Suprapubic skin (tissue), 4 donors: ENCODE measurements at regions not wholly inside any gene's neighbourhood (a gene's known extent, or its start where the extent isn't known, plus 50 kb on each side); places are given as distances from the start of the nearest gene placed in this dataset.
"Not testable (repeated sequence)": the region's sequence is repeated elsewhere in the genome, so short reads cannot be mapped to it uniquely, and the experiment has no call there.

Experiments used
- DNase-seq, 2 donors: peaks; one replicate each; pipeline ENCODE4 v3.0.0-alpha.2; 2019; ENCODE audit warnings: low spot score in 2 of 2
- H3K27ac ChIP-seq: fragments of 200-600 bp; sonication (generic); one replicate; pipeline ENCODE4 v1.5.1; 2019
- H3K27me3 ChIP-seq: fragments of 200-600 bp; sonication (generic); one replicate; pipeline ENCODE4 v1.5.1; 2019
- H3K36me3 ChIP-seq: fragments of 200-600 bp; sonication (generic); one replicate; pipeline ENCODE4 v1.5.1; 2019
- H3K4me1 ChIP-seq: fragments of 200-600 bp; sonication (generic); one replicate; pipeline ENCODE4 v1.5.1; 2019
- H3K4me3 ChIP-seq: fragments of 200-600 bp; sonication (generic); one replicate; pipeline ENCODE4 v1.5.1; 2019; ENCODE audit warnings: mild to moderate bottlenecking
- H3K9me3 ChIP-seq: fragments of 200-600 bp; sonication (generic); one replicate; pipeline ENCODE4 v1.5.1; 2019
- CTCF ChIP-seq, 2 donors: fragments of 200-600 bp in 1 of 2; fragments of 450-650 bp in 1 of 2; sonication (generic) in 1 of 2; IDR thresholded peaks; one replicate each; pipeline ENCODE4 v1.5.1; 2016 to 2019; ENCODE audit warnings: antibody characterized with exemption in 2 of 2, mild to moderate bottlenecking in 1 of 2, moderate library complexity in 1 of 2
- EP300 ChIP-seq: sonication (generic); formaldehyde crosslinking; IDR thresholded peaks from one replicate; pipeline ENCODE4 v1.6.1; 2017; ENCODE audit warnings: antibody characterized with exemption
- POLR2A ChIP-seq, 2 donors: fragments of 450-650 bp; IDR thresholded peaks; one replicate each; pipeline ENCODE4 v1.6.1; 2017; ENCODE audit warnings: antibody characterized with exemption in 2 of 2, mild to moderate bottlenecking in 2 of 2, moderate library complexity in 2 of 2
- POLR2AphosphoS5 ChIP-seq, 3 donors: sonication (generic); formaldehyde crosslinking; IDR thresholded peaks; one replicate each; pipeline ENCODE4 v1.6.1; 2017; ENCODE audit warnings: antibody characterized with exemption in 3 of 3
- WGBS: methylation state at CpG from one replicate; pipeline ENCODE4 v1.1.5; 2018; 5-methylcytosine and 5-hydroxymethylcytosine counted together

- 85% methylated on average over 3 of the region's 3 CpGs for WGBS
- no peak overlapping the region for H3K27ac ChIP-seq
- no peak for TF ChIP-seq CTCF (IDR thresholded peaks at IDR 0.05)
- TF ChIP-seq EP300, result no peak
- no peak for TF ChIP-seq POLR2A (IDR thresholded peaks at IDR 0.05)
- no peak for TF ChIP-seq POLR2AphosphoS5 (IDR thresholded peaks at IDR 0.05)
Measured at GRCh38 chr4:28490669-28491068, 1630.0 kb downstream of the STIM2 start.

GRCh38 chr4:28505064-28505463, 1644.4 kb downstream of the STIM2 start:
- no peak overlapping the region for H3K27ac ChIP-seq
- no peaks in the 10 kb centered on the region for H3K36me3 ChIP-seq
- no peaks in the 10 kb centered on the region for H3K9me3 ChIP-seq
- no peak overlapping the region for H3K4me3 ChIP-seq
- H3K27me3 ChIP-seq, result no peaks in the 10 kb centered on the region
- no peaks in the 10 kb centered on the region for H3K4me1 ChIP-seq
- WGBS, result 81% methylated on average over 4 of the region's 4 CpGs
- no peak for DNase-seq
- TF ChIP-seq EP300, result no peak
- no peak for TF ChIP-seq POLR2A (IDR thresholded peaks at IDR 0.05)
- no peak for TF ChIP-seq POLR2AphosphoS5 (IDR thresholded peaks at IDR 0.05)
- no peak for TF ChIP-seq CTCF (IDR thresholded peaks at IDR 0.05)

More at GRCh38 chr4:28490669-28491068, 1630.0 kb downstream of the STIM2 start:
- Histone ChIP-seq H3K4me1 (no peaks in the 10 kb centered on the region), H3K9me3 (no peaks in the 10 kb centered on the region), H3K27me3 (no peaks in the 10 kb centered on the region), H3K4me3 (no peak overlapping the region), H3K36me3 (no peaks in the 10 kb centered on the region)
- no peak for DNase-seq

GRCh38 chr4:28508636-28509035, 1648.0 kb downstream of the STIM2 start:
- Histone ChIP-seq H3K27me3 (no peaks in the 10 kb centered on the region), H3K36me3 (no peaks in the 10 kb centered on the region), H3K4me1 (no peaks in the 10 kb centered on the region), H3K9me3 (no peaks in the 10 kb centered on the region), H3K4me3 (no peak overlapping the region), H3K27ac (no peak overlapping the region)
- 88% methylated on average over 9 of the region's 9 CpGs for WGBS
- no peak for TF ChIP-seq CTCF (IDR thresholded peaks at IDR 0.05)
- TF ChIP-seq POLR2A (IDR thresholded peaks at IDR 0.05), result no peak
- no peak for TF ChIP-seq EP300
- no peak for TF ChIP-seq POLR2AphosphoS5 (IDR thresholded peaks at IDR 0.05)
- DNase-seq, result no peak

GRCh38 chr4:28514766-28515165, 1654.1 kb downstream of the STIM2 start:
- DNase-seq, H3K9me3 ChIP-seq, H3K4me3 ChIP-seq, H3K4me1 ChIP-seq, H3K27ac ChIP-seq, H3K36me3 ChIP-seq, H3K27me3 ChIP-seq: not testable (repeated sequence)
- 89% methylated on average over 9 of the region's 30 CpGs for WGBS

GRCh38 chr4:28518561-28519165, 1658.0 kb downstream of the STIM2 start:
- DNase-seq, result no peak
- 71% methylated on average over 1 of the region's 1 CpG for WGBS
- Histone ChIP-seq H3K27me3 (no peaks in the 10 kb centered on the region), H3K27ac (no peak overlapping the region), H3K4me3 (no peak overlapping the region), H3K9me3 (no peaks in the 10 kb centered on the region), H3K4me1 (no peaks in the 10 kb centered on the region), H3K36me3 (no peaks in the 10 kb centered on the region)
- TF ChIP-seq POLR2A (IDR thresholded peaks at IDR 0.05) (no peak), POLR2AphosphoS5 (IDR thresholded peaks at IDR 0.05) (no peak), EP300 (no peak), CTCF (IDR thresholded peaks at IDR 0.05) (no peak)

GRCh38 chr4:28523681-28524190, 1663.1 kb downstream of the STIM2 start:
- Histone ChIP-seq H3K27me3 (no peaks in the 10 kb centered on the region), H3K4me1 (no peaks in the 10 kb centered on the region), H3K9me3 (no peaks in the 10 kb centered on the region), H3K4me3 (no peak overlapping the region), H3K36me3 (no peaks in the 10 kb centered on the region), H3K27ac (no peak overlapping the region)
- 61% methylated on average over 3 of the region's 3 CpGs for WGBS
- no peak for DNase-seq
- TF ChIP-seq POLR2A (IDR thresholded peaks at IDR 0.05), result no peak
- no peak for TF ChIP-seq POLR2AphosphoS5 (IDR thresholded peaks at IDR 0.05)
- no peak for TF ChIP-seq CTCF (IDR thresholded peaks at IDR 0.05)
- no peak for TF ChIP-seq EP300
